Loucy (cell line): ENCODE measurements at regions not wholly inside any gene's neighbourhood (a gene's known extent, or its start where the extent isn't known, plus 50 kb on each side); places are given as distances from the start of the nearest gene placed in this dataset.

Experiments used
- H2AFZ ChIP-seq: fragments of 200-600 bp; sonication (generic); 2 replicates; pipeline ENCODE4 v1.6.0; 2016; ENCODE audit warnings: antibody characterized with exemption, mild to moderate bottlenecking, low read length, moderate library complexity
- H3F3A ChIP-seq: fragments of 200-600 bp; 2 replicates; pipeline ENCODE4 v1.6.0; 2016; ENCODE audit warnings: antibody characterized with exemption, low read depth, mild to moderate bottlenecking
- H3K27me3 ChIP-seq: fragments of 200-600 bp; sonication (generic); 2 replicates; pipeline ENCODE4 v1.6.1; 2014; ENCODE audit warnings: low read length, mild to moderate bottlenecking; ENCODE audit not compliant: insufficient read depth, poor library complexity, severe bottlenecking
- H3K36me3 ChIP-seq: fragments of 200-600 bp; sonication (generic); 2 replicates; pipeline ENCODE4 v1.6.1; 2016; ENCODE audit warnings: low read length; ENCODE audit not compliant: insufficient read depth
- H3K4me1 ChIP-seq: fragments of 200-600 bp; sonication (generic); 2 replicates; pipeline ENCODE4 v1.5.1; 2014; ENCODE audit warnings: low read length, mild to moderate bottlenecking; ENCODE audit not compliant: insufficient read depth, poor library complexity, severe bottlenecking
- H3K4me2 ChIP-seq: fragments of 200-600 bp; sonication (generic); 2 replicates; pipeline ENCODE4 v1.6.0; 2014; ENCODE audit warnings: antibody characterized with exemption, low read length, low read depth, mild to moderate bottlenecking; ENCODE audit not compliant: poor library complexity, severe bottlenecking
- H3K4me3 ChIP-seq: fragments of 200-600 bp; sonication (generic); 2 replicates; pipeline ENCODE4 v1.5.1; 2014; ENCODE audit warnings: low read length, mild to moderate bottlenecking, mixed read lengths; ENCODE audit not compliant: poor library complexity, severe bottlenecking
- H3K79me2 ChIP-seq: fragments of 200-600 bp; sonication (generic); 2 replicates; pipeline ENCODE4 v1.6.1; 2014; ENCODE audit warnings: low read length; ENCODE audit not compliant: insufficient read depth
- H3K9ac ChIP-seq: fragments of 200-600 bp; sonication (generic); 2 replicates; pipeline ENCODE4 v1.6.0; 2014; ENCODE audit warnings: mild to moderate bottlenecking, low read depth, low read length, moderate library complexity; ENCODE audit not compliant: poor library complexity, severe bottlenecking
- H3K9me2 ChIP-seq: fragments of 200-600 bp; sonication (generic); replicated peaks from 2 replicates; pipeline ENCODE4 v1.6.1; 2016; ENCODE audit warnings: low read depth, low read length, mixed read lengths
- H3K9me3 ChIP-seq: fragments of 200-600 bp; sonication (generic); 2 replicates; pipeline ENCODE4 v1.6.1; 2014; ENCODE audit warnings: mild to moderate bottlenecking, antibody characterized with exemption, low read length, low read depth; ENCODE audit not compliant: insufficient read depth
- H4K20me1 ChIP-seq: fragments of 200-600 bp; sonication (generic); 2 replicates; pipeline ENCODE4 v1.6.0; 2014; ENCODE audit warnings: antibody characterized with exemption, low read length, mild to moderate bottlenecking; ENCODE audit not compliant: insufficient read depth, poor library complexity, severe bottlenecking
- EZH2phosphoT487 ChIP-seq: fragments of 200-600 bp; IDR thresholded peaks from 2 replicates; pipeline ENCODE4 v1.6.1; 2018; ENCODE audit warnings: antibody characterized with exemption, mild to moderate bottlenecking, moderate library complexity, borderline replicate concordance
- TF ChIP-seq, protein P1 (sequence below): fragments of 200-600 bp; sonication (generic); conservative IDR thresholded peaks from 2 replicates; pipeline ENCODE4 v1.5.1; 2014; ENCODE audit warnings: mild to moderate bottlenecking, antibody characterized with exemption, low read length

DNA sequence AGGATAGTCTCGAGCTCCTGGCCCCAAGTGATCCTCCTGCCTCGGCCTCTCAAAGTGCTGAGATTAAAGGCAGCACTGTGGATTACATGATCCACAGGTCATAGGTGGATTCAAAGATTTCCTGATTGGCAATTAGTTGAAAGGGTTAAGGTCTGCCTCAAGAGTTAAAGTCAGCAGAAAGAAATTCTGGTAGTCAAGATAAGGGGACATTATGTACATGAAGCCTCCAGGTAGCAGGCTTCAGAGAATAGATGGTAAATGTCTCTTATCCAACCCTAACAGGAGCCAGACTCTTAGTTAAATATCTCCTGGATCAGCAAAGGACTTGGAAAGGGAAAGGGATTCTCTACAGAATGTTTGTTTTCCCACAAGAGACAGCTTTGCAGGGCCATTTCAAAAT, 93.7 kb downstream of the SKIDA1 start:
- no peak overlapping the region for H2AFZ ChIP-seq
- H3K27me3 ChIP-seq, result no peaks in the 10 kb centered on the region
- H3K9me2 ChIP-seq, result no peaks in the 10 kb centered on the region
- no peak for TF ChIP-seq EZH2phosphoT487
- TF ChIP-seq, protein P1, sequence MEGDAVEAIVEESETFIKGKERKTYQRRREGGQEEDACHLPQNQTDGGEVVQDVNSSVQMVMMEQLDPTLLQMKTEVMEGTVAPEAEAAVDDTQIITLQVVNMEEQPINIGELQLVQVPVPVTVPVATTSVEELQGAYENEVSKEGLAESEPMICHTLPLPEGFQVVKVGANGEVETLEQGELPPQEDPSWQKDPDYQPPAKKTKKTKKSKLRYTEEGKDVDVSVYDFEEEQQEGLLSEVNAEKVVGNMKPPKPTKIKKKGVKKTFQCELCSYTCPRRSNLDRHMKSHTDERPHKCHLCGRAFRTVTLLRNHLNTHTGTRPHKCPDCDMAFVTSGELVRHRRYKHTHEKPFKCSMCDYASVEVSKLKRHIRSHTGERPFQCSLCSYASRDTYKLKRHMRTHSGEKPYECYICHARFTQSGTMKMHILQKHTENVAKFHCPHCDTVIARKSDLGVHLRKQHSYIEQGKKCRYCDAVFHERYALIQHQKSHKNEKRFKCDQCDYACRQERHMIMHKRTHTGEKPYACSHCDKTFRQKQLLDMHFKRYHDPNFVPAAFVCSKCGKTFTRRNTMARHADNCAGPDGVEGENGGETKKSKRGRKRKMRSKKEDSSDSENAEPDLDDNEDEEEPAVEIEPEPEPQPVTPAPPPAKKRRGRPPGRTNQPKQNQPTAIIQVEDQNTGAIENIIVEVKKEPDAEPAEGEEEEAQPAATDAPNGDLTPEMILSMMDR, result no peak
- no peaks in the 10 kb centered on the region for H3K4me1 ChIP-seq
- no peak overlapping the region for H3K9ac ChIP-seq
- no peak overlapping the region for H3K4me2 ChIP-seq
- no peaks in the 10 kb centered on the region for H3K79me2 ChIP-seq
- no peak overlapping the region for H3K4me3 ChIP-seq
- H3K36me3 ChIP-seq, result no peaks in the 10 kb centered on the region
- H3K9me3 ChIP-seq, result no peaks in the 10 kb centered on the region
- H4K20me1 ChIP-seq, result no peaks in the 10 kb centered on the region
- H3F3A ChIP-seq, result no peaks in the 10 kb centered on the region

DNA sequence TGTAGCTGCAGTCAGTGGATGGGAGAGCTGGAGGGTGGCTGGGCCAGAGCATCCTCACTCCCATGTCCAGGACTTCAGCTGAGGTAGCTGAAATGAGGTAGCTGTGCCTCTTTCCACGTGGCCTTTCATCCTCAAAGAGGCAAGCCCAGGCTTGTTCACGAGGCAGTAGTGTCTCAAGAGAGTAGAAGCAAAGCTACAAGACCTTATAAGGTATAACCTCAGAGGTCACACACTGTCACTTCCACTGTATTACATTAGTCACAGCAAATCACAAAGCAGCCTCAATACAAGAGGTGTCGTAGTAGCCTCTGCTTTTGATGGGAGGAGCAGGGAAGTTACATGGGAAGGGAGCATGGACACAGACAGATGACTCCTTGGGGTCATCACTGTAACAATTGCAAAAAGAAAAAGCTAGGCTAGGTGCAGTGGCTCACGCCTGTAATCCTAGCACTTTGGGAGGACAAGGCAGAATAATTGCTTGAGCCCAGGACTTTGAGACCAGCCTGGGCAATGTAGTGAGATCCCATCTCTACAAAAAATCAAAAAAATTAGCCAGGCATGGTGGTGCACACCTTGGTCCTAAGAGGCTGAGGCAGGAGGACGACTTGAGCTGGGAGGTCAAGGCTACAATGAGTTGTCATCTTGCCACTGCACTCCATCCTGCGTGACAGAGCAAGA, 97.5 kb downstream of the SKIDA1 start:
- no peaks in the 10 kb centered on the region for H3K36me3 ChIP-seq
- no peaks in the 10 kb centered on the region for H3K79me2 ChIP-seq
- no peaks in the 10 kb centered on the region for H3K27me3 ChIP-seq
- TF ChIP-seq EZH2phosphoT487, result no peak
- TF ChIP-seq, protein P1, result no peak
- no peaks in the 10 kb centered on the region for H3K4me1 ChIP-seq
- H3K4me2 ChIP-seq, result no peak overlapping the region
- no peak overlapping the region for H3K9ac ChIP-seq
- H3K4me3 ChIP-seq, result no peak overlapping the region
- H2AFZ ChIP-seq, result no peak overlapping the region
- H4K20me1 ChIP-seq, result no peaks in the 10 kb centered on the region
- H3F3A ChIP-seq, result no peaks in the 10 kb centered on the region
- no peaks in the 10 kb centered on the region for H3K9me2 ChIP-seq
- no peaks in the 10 kb centered on the region for H3K9me3 ChIP-seq

DNA sequence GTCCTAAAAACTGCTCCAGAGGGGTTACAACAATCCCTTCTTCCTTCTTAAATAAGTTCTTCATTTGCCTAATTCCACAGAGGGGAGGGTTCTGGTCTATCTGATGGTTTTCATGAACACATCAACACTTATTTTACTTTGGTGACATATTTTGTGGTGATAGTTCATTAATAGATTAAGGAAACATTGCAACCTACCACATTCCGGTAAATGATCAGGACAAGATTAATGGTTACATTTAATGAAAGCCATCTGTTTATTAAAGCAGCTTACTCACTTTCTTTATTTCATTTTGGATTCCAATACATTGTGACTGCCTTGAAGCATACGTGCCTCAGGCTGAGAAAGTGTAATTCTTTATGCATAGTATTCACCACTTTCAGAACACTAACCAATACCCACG, 101.0 kb downstream of the SKIDA1 start:
- H3K9me2 ChIP-seq, result no peaks in the 10 kb centered on the region
- H4K20me1 ChIP-seq, result no peaks in the 10 kb centered on the region
- no peak overlapping the region for H3K9ac ChIP-seq
- no peaks in the 10 kb centered on the region for H3F3A ChIP-seq
- no peaks in the 10 kb centered on the region for H3K36me3 ChIP-seq
- no peaks in the 10 kb centered on the region for H3K9me3 ChIP-seq
- H3K4me1 ChIP-seq, result no peaks in the 10 kb centered on the region
- TF ChIP-seq EZH2phosphoT487, result no peak
- TF ChIP-seq, protein P1, result no peak
- no peak overlapping the region for H3K4me2 ChIP-seq
- H3K4me3 ChIP-seq, result no peak overlapping the region
- H3K27me3 ChIP-seq, result no peaks in the 10 kb centered on the region
- no peaks in the 10 kb centered on the region for H3K79me2 ChIP-seq
- H2AFZ ChIP-seq, result no peak overlapping the region
